ENCODE measurements at regions not wholly inside any gene's neighbourhood (a gene's known extent, or its start where the extent isn't known, plus 50 kb on each side); places are given as distances from the start of the nearest gene placed in this dataset.

DNA sequence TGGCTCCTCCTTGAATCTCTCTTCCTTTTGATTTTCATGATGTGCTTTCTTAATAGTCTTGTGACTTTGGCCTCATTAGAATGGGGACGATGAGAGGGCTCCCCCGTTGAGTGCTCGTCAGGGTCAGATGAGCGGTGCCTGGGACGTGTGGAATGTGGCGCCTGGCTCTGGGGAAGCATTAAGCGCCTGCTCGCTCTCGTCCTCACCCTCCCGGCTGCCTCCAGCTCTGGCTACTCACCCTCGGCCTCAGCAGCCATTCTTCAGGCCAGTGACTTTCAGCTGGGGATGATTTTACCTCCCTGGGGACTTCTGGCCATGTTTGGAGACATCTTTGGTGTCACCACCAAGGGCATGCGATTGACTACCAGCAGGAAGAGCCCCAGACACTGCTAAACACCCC is 69.7 kb downstream of the RPS6KA4 start:
- no peaks in the 10 kb centered on the region for H3K9me3 ChIP-seq
- TF ChIP-seq, protein P1, sequence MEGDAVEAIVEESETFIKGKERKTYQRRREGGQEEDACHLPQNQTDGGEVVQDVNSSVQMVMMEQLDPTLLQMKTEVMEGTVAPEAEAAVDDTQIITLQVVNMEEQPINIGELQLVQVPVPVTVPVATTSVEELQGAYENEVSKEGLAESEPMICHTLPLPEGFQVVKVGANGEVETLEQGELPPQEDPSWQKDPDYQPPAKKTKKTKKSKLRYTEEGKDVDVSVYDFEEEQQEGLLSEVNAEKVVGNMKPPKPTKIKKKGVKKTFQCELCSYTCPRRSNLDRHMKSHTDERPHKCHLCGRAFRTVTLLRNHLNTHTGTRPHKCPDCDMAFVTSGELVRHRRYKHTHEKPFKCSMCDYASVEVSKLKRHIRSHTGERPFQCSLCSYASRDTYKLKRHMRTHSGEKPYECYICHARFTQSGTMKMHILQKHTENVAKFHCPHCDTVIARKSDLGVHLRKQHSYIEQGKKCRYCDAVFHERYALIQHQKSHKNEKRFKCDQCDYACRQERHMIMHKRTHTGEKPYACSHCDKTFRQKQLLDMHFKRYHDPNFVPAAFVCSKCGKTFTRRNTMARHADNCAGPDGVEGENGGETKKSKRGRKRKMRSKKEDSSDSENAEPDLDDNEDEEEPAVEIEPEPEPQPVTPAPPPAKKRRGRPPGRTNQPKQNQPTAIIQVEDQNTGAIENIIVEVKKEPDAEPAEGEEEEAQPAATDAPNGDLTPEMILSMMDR (IDR thresholded peaks at IDR 0.05), result no peak
- no peak for TF ChIP-seq POLR2A (IDR thresholded peaks at IDR 0.05)
- H3K27ac ChIP-seq, result no peak overlapping the region
- intact Hi-C loops (cut with DNase I), result no loop called here
- DNase-seq, result no peak
- 57 to 70% methylated on average over 10 to 11 of the region's 12 CpGs for WGBS, 2 donors
- peaks cover 0 to 39% (median 0%) of the 10 kb centered on the region in 4 donors for H3K27me3 ChIP-seq
- no peaks in the 10 kb centered on the region for H3K4me1 ChIP-seq
- H3K36me3 ChIP-seq, result no peaks in the 10 kb centered on the region
- no peak overlapping the region for H3K4me3 ChIP-seq

DNA sequence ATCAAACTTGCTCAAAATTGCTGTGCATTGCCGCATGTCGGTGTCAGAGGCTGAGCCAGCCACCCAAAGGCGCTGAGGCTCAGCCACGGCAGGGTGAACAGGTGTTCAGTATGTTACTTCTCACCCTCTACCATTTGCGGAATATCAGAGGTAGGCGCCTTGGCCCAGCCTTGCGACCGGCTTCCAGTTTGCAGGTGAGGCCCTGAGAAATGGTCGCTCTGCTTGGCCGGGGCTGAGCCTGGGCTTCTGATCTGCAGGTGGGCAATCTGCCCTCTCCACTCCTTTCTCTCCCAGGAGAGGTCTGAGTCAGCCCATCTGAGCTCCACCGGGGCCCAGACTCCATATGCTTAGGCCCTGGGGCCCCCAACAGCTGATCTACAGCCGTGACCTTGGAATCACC is 71.0 kb downstream of the RPS6KA4 start:
- Histone ChIP-seq H3K4me3 (no peak overlapping the region), H3K9me3 (no peaks in the 10 kb centered on the region), H3K36me3 (no peaks in the 10 kb centered on the region), H3K27ac (no peak overlapping the region), H3K4me1 (no peaks in the 10 kb centered on the region), H3K27me3 (peaks cover 0 to 46% (median 0%) of the 10 kb centered on the region in 4 donors)
- WGBS, 2 donors, result 79 to 89% methylated on average over 9 to 11 of the region's 12 CpGs
- TF ChIP-seq, protein P1 (IDR thresholded peaks at IDR 0.05), result no peak
- TF ChIP-seq POLR2A (IDR thresholded peaks at IDR 0.05), result no peak
- DNase-seq, result no peak
- intact Hi-C loops (cut with DNase I), result no loop called here

DNA sequence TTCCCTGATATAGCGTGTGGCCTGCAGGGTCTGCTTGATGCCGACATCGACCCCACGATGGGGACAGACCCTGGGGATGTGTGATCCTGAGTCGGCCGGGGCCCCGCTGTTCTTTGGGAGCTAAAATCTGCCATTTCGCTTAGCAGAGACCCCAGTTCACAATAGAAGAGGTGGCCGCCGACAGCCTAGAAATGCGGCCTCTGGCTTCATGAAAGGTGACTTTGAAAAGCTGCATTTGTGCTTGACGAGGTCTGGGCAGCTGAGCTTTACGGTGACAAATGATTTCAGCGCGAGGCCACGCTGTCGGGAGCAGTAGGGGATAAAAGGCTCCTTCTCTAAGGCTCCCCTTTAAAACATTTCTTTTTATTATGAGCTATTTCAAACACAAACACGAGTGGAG is 71.7 kb downstream of the RPS6KA4 start:
- no peak overlapping the region for H3K4me3 ChIP-seq
- 61 to 70% methylated on average over 7 to 12 of the region's 18 CpGs for WGBS, 2 donors
- no peak for DNase-seq
- intact Hi-C loops (cut with DNase I), result no loop called here
- H3K27me3 ChIP-seq, result peaks cover 0 to 50% (median 0%) of the 10 kb centered on the region in 4 donors
- H3K36me3 ChIP-seq, result no peaks in the 10 kb centered on the region
- no peaks in the 10 kb centered on the region for H3K4me1 ChIP-seq
- TF ChIP-seq, protein P1 (IDR thresholded peaks at IDR 0.05), result no peak
- no peak for TF ChIP-seq POLR2A (IDR thresholded peaks at IDR 0.05)
- no peaks in the 10 kb centered on the region for H3K9me3 ChIP-seq
- no peak overlapping the region for H3K27ac ChIP-seq

DNA sequence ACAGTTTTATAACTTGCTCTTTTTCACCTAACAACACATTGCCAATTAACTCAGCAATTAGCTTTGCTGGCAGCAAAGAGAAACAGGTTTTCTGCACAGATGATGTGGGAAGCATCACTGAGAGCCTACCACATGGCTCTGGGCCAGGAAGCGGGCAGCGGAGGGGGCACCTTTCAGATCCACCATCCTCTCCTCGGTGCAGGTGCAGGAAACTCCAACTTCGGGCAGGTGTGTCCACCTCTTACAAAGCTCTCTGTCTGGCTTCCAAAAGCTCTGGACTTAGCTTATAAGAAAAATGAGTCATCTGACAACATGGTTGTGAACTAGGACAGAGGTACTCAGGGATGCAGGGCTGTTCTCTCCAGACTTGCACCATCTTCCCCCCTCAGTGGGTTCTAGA is 77.0 kb downstream of the RPS6KA4 start:
- H3K27me3 ChIP-seq, result peaks cover 0 to 89% (median 0%) of the 10 kb centered on the region in 4 donors
- TF ChIP-seq, protein P1 (IDR thresholded peaks at IDR 0.05), result no peak
- no peak for TF ChIP-seq POLR2A (IDR thresholded peaks at IDR 0.05)
- H3K4me3 ChIP-seq, result no peak overlapping the region
- no peak overlapping the region for H3K27ac ChIP-seq
- 43 to 56% methylated on average over 4 of the region's 4 CpGs for WGBS, 2 donors
- no peaks in the 10 kb centered on the region for H3K9me3 ChIP-seq
- DNase-seq, result no peak
- H3K36me3 ChIP-seq, result no peaks in the 10 kb centered on the region
- no peaks in the 10 kb centered on the region for H3K4me1 ChIP-seq
- intact Hi-C loops (cut with DNase I), result no loop called here

DNA sequence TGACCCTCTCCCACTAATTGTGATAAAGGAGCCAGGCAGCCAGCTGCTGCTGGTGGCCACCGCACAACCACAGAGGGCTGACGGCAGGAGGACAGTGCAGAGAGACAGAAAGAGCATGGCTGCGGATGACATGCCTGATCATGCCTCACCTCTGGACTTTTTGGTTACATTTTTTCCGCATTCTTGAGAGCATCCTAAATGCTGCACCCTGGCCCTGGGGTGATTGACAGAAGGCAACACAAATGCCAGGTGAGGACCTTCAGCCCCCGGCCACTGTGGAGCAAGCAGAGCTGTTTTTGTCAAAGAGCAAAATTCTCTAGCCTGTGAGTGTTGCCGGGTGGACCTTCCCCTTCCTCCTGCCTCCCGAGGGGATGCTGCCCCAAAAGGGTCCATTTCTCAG is 78.5 kb downstream of the RPS6KA4 start:
- DNase-seq, result no peak

More for the DNA sequence above, 78.5 kb downstream of the RPS6KA4 start:
- no peaks in the 10 kb centered on the region for H3K9me3 ChIP-seq
- no peaks in the 10 kb centered on the region for H3K4me1 ChIP-seq
- H3K36me3 ChIP-seq, result no peaks in the 10 kb centered on the region
- peaks cover 0 to 85% (median 0%) of the 10 kb centered on the region in 4 donors for H3K27me3 ChIP-seq
- no peak overlapping the region for H3K27ac ChIP-seq
- no peak for TF ChIP-seq POLR2A (IDR thresholded peaks at IDR 0.05)
- TF ChIP-seq, protein P1 (IDR thresholded peaks at IDR 0.05), result no peak
- WGBS, 2 donors, result 63 to 69% methylated on average over 3 to 6 of the region's 7 CpGs
- no peak overlapping the region for H3K4me3 ChIP-seq
- intact Hi-C loops (cut with DNase I), result no loop called here

Data from esophagus squamous epithelium (tissue), 5 donors.